Epithelial cell of proximal tubule (primary cell): ENCODE measurements at regions not wholly inside any gene's neighbourhood (a gene's known extent, or its start where the extent isn't known, plus 50 kb on each side); places are given as distances from the start of the nearest gene placed in this dataset.
A peak's percentile ranks its signal among the peaks of the same experiment; 100 is the strongest.

Experiments
- DNase-seq: peaks from one replicate; pipeline ENCODE4 v3.0.0-alpha.2; 2011; ENCODE audit warnings: low read depth
- H3K4me3 ChIP-seq: 2 replicates; pipeline ENCODE4 v1.5.1; 2011; ENCODE audit warnings: low read depth, mild to moderate bottlenecking, low read length
- CTCF ChIP-seq: conservative IDR thresholded peaks from 2 replicates; pipeline ENCODE4 v1.5.1; 2012; ENCODE audit warnings: low read depth, mild to moderate bottlenecking, low read length

- no peak for TF ChIP-seq CTCF
- peak overlapping the region; percentile 82 for H3K4me3 ChIP-seq
- no peak for DNase-seq
Measured at GRCh38 chr16:85555719-85556455, 57.2 kb upstream of the GSE1 start.

- DNase-seq = no peak
- peak overlapping the region; percentile 82 for H3K4me3 ChIP-seq
- no peak for TF ChIP-seq CTCF
Measured at GRCh38 chr16:85556456-85557082, 56.6 kb upstream of the GSE1 start.

GRCh38 chr16:85557083-85557970, 55.8 kb upstream of the GSE1 start:
- TF ChIP-seq CTCF = peak; percentile 30
- H3K4me3 ChIP-seq = peak overlapping the region; percentile 82
- DNase-seq = no peak

GRCh38 chr16:85557971-85558657, 55.0 kb upstream of the GSE1 start:
- H3K4me3 ChIP-seq = peak overlapping the region; percentile 82
- no peak for TF ChIP-seq CTCF
- no peak for DNase-seq

GRCh38 chr16:85560932-85561247, 52.2 kb upstream of the GSE1 start:
- H3K4me3 ChIP-seq = no peak overlapping the region
- no peak for DNase-seq
- TF ChIP-seq CTCF = no peak

GRCh38 chr16:85561248-85562092, 51.7 kb upstream of the GSE1 start:
- no peak for TF ChIP-seq CTCF
- H3K4me3 ChIP-seq = no peak overlapping the region

More at GRCh38 chr16:85561248-85562092, 51.7 kb upstream of the GSE1 start:
- no peak for DNase-seq
